B cell (primary cell): ENCODE measurements at regions not wholly inside any gene's neighbourhood (a gene's known extent, or its start where the extent isn't known, plus 50 kb on each side); places are given as distances from the start of the nearest gene placed in this dataset.

Source experiments
- ATAC-seq: fragments of 200-7000 bp; cut with Tn5 transposase; one replicate; pipeline ENCODE4 v1.10.0; 2021; ENCODE audit warnings: low read depth, mild to moderate bottlenecking, moderate number of reproducible peaks, moderate library complexity
- CTCF ChIA-PET: fragments of 350-600 bp; sonication (Branson Sonifier 250); formaldehyde crosslinking; loops from one replicate; lab custom pipeline; 2021; ENCODE audit warnings: antibody characterized with exemption, inconsistent platforms; lab: Charles Lee
- POLR2A ChIA-PET: fragments of 350-600 bp; sonication (Branson Sonifier 250); formaldehyde crosslinking; loops from one replicate; lab custom pipeline; 2021; ENCODE audit warnings: antibody characterized with exemption; lab: Charles Lee
- DNase-seq: peaks from one replicate; pipeline ENCODE4 v3.0.0; 2013
- H2AFZ ChIP-seq: 2 replicates; pipeline ENCODE4 v1.6.1; 2012; ENCODE audit warnings: mild to moderate bottlenecking, low read depth, low read length; ENCODE audit not compliant: insufficient read depth, poor library complexity, severe bottlenecking
- H3K27ac ChIP-seq, 2 donors: 1 replicate in 1 of 2; 2 replicates in 1 of 2; pipeline ENCODE4 v1.5.1; 2012 to 2013; ENCODE audit warnings: low read length in 2 of 2, mild to moderate bottlenecking in 2 of 2, moderate library complexity in 1 of 2
- H3K27me3 ChIP-seq, 4 experiments: fragments of 200-600 bp in 1 of 4; sonication (generic) in 1 of 4; replicated peaks in 1 of 4; 1 replicate in 2 of 4; 2 replicates in 2 of 4; pipeline versions ENCODE4 v1.6.1 to v1.7.0; 2013 to 2016; ENCODE audit warnings: low read length in 3 of 4, mild to moderate bottlenecking in 2 of 4, mixed read lengths in 1 of 4, moderate library complexity in 1 of 4; ENCODE audit not compliant: insufficient read depth in 4 of 4, control insufficient read depth in 3 of 4; ENCODE audit errors: control extremely low read depth in 1 of 4
- H3K36me3 ChIP-seq, 2 experiments: replicated peaks in 1 of 2; 1 replicate in 1 of 2; 2 replicates in 1 of 2; pipeline versions ENCODE4 v1.6.1 to v1.7.1; 2013; ENCODE audit warnings: low read length in 1 of 2; ENCODE audit not compliant: insufficient read depth in 2 of 2, control insufficient read depth in 1 of 2; ENCODE audit errors: control extremely low read depth in 1 of 2, extremely low read depth in 1 of 2
- H3K4me1 ChIP-seq, 2 donors: fragments of 200-600 bp in 1 of 2; sonication (generic) in 1 of 2; 1 replicate in 1 of 2; 2 replicates in 1 of 2; pipeline versions ENCODE4 v1.5.1 to v1.6.1; 2013 to 2017; ENCODE audit warnings: low read length in 2 of 2; ENCODE audit not compliant: control insufficient read depth in 2 of 2, insufficient read depth in 2 of 2
- H3K4me2 ChIP-seq: replicated peaks from 2 replicates; pipeline ENCODE3; 2012; ENCODE audit warnings: mild to moderate bottlenecking, low read depth, low read length; ENCODE audit not compliant: poor library complexity, severe bottlenecking
- H3K4me3 ChIP-seq, 5 experiments: fragments of 200-600 bp in 1 of 5; sonication (generic) in 1 of 5; 1 replicate in 3 of 5; 2 replicates in 2 of 5; pipeline versions ENCODE4 v1.5.1 to v1.7.0; 2011 to 2016; ENCODE audit warnings: low read length in 4 of 5, mild to moderate bottlenecking in 4 of 5, low read depth in 2 of 5, control low read depth in 1 of 5, moderate library complexity in 1 of 5; ENCODE audit not compliant: insufficient read depth in 1 of 5; ENCODE audit errors: control extremely low read depth in 1 of 5, extremely low read depth in 1 of 5
- H3K79me2 ChIP-seq: fragments of 200-600 bp; sonication (generic); one replicate; pipeline ENCODE4 v1.6.0; 2016; ENCODE audit warnings: low read length; ENCODE audit not compliant: control insufficient read depth, insufficient read depth
- H3K9ac ChIP-seq: fragments of 200-600 bp; sonication (generic); 2 replicates; pipeline ENCODE4 v1.6.1; 2017; ENCODE audit warnings: mild to moderate bottlenecking, low read length, moderate library complexity
- H3K9me3 ChIP-seq, 3 donors: one replicate each; pipeline versions ENCODE4 v1.6.1 to v1.7.1; 2013; ENCODE audit warnings: low read length in 2 of 3; ENCODE audit not compliant: control insufficient read depth in 2 of 3, insufficient read depth in 1 of 3; ENCODE audit errors: control extremely low read depth in 1 of 3
- H4K20me1 ChIP-seq: 2 replicates; pipeline ENCODE4 v1.6.0; 2012; ENCODE audit warnings: mild to moderate bottlenecking, low read length; ENCODE audit not compliant: insufficient read depth, control insufficient read depth, poor library complexity, severe bottlenecking
- H3K27ac Mint-ChIP-seq: one replicate; pipeline ENCODE4 v1.8.0; 2021; ENCODE audit warnings: mixed read lengths
- H3K27me3 Mint-ChIP-seq: one replicate; pipeline ENCODE4 v1.8.0; 2021; ENCODE audit warnings: mixed read lengths
- H3K4me1 Mint-ChIP-seq: one replicate; pipeline ENCODE4 v1.8.0; 2021; ENCODE audit warnings: mixed read lengths
- H3K4me3 Mint-ChIP-seq: one replicate; pipeline ENCODE4 v1.8.0; 2021; ENCODE audit warnings: mixed read lengths
- H3K9me3 Mint-ChIP-seq: one replicate; pipeline ENCODE4 v1.8.0; 2022; ENCODE audit warnings: mixed read lengths; ENCODE audit not compliant: insufficient read depth
- EZH2 ChIP-seq: IDR thresholded peaks from 2 replicates; pipeline ENCODE4 v1.6.1; 2012; ENCODE audit warnings: borderline replicate concordance, low read depth, mild to moderate bottlenecking, moderate library complexity, low read length; ENCODE audit not compliant: insufficient read depth, poor library complexity, severe bottlenecking
- WGBS: methylation state at CpG from one replicate; pipeline ENCODE4 v1.1.5; 2013; ENCODE audit warnings: missing lambda C conversion rate; ENCODE audit not compliant: insufficient coverage; 5-methylcytosine and 5-hydroxymethylcytosine counted together
- intact Hi-C: fragments of 100-400 bp; cut with micrococcal nuclease; formaldehyde crosslinking; loops from one replicate; pipeline ENCODE4 v1.10.0; 2022
- TF ChIP-seq, protein P1 (sequence below): fragments of 200-600 bp; IDR thresholded peaks from one replicate; pipeline ENCODE4 v1.8.0; 2022; ENCODE audit warnings: antibody characterized with exemption, mild to moderate bottlenecking

GRCh38 chr1:56413671-56414199 is 165.6 kb downstream of the PLPP3 start:
- Histone ChIP-seq H3K9me3 (no peaks in the 10 kb centered on the region), H2AFZ (no peak overlapping the region), H3K4me2 (no peak overlapping the region), H3K79me2 (no peaks in the 10 kb centered on the region), H3K9ac (no peak overlapping the region), H3K4me3 (no peak overlapping the region), H3K27me3 (no peaks in the 10 kb centered on the region), H3K27ac (no peak overlapping the region), H3K4me1 (peaks cover 3 to 6% of the 10 kb centered on the region in 2 donors), H3K36me3 (no peaks in the 10 kb centered on the region), H4K20me1 (no peaks in the 10 kb centered on the region)
- ChIA-PET CTCF (no interaction called here), POLR2A (no interaction called here)
- DNase-seq (no peak), ATAC-seq (no peak)
- 77% methylated on average over 7 of the region's 7 CpGs for WGBS
- Mint-ChIP-seq H3K4me3 (no peak overlapping the region), H3K9me3 (no peaks in the 10 kb centered on the region), H3K27me3 (peaks cover 4% of the 10 kb centered on the region), H3K4me1 (peaks cover 16% of the 10 kb centered on the region), H3K27ac (no peak overlapping the region)
- intact Hi-C loops = no loop called here
- TF ChIP-seq EZH2 = no peak
- TF ChIP-seq, protein P1, sequence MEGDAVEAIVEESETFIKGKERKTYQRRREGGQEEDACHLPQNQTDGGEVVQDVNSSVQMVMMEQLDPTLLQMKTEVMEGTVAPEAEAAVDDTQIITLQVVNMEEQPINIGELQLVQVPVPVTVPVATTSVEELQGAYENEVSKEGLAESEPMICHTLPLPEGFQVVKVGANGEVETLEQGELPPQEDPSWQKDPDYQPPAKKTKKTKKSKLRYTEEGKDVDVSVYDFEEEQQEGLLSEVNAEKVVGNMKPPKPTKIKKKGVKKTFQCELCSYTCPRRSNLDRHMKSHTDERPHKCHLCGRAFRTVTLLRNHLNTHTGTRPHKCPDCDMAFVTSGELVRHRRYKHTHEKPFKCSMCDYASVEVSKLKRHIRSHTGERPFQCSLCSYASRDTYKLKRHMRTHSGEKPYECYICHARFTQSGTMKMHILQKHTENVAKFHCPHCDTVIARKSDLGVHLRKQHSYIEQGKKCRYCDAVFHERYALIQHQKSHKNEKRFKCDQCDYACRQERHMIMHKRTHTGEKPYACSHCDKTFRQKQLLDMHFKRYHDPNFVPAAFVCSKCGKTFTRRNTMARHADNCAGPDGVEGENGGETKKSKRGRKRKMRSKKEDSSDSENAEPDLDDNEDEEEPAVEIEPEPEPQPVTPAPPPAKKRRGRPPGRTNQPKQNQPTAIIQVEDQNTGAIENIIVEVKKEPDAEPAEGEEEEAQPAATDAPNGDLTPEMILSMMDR = no peak

DNA sequence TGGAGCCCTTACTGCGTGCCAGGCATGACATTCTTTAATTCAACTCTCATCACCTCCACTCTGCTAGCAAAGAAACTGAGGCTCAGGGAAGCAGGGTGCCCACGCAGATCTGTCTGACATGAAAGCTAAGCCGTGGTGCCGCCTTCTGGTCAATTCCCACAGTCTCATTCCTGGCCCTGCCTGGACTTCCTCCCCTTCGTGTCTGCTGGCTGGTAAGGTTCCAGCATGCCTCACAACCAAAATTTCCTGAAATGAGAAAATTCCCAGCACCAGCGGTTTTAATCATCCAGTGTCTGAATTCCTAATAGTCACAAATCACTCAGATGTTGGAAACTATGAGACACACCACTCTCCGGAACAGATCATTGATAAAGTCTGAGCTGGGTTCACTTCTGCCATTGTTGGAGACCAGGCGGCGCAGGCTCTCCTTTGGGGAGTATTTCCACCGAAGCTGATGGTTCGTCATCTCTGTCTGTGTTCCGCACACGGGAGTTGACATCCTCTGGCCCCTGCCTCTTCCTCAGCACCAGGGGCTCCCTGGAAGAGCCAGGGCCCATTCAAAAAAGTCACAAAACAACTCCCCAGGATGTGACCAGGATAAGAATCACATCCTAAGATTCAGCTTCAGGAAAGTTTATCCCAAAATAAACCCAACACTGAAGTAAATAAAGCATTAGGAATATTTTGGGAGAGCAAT is 167.7 kb downstream of the PLPP3 start:
- POLR2A ChIA-PET = no interaction called here
- no peak overlapping the region for H3K4me2 ChIP-seq

More for the DNA sequence above, 167.7 kb downstream of the PLPP3 start:
- Histone ChIP-seq H3K79me2 (no peaks in the 10 kb centered on the region), H3K4me3 (no peak overlapping the region), H3K9ac (no peak overlapping the region), H3K27ac (no peak overlapping the region), H4K20me1 (no peaks in the 10 kb centered on the region), H3K4me1 (no peaks in the 10 kb centered on the region), H3K36me3 (no peaks in the 10 kb centered on the region), H2AFZ (no peak overlapping the region), H3K27me3 (no peaks in the 10 kb centered on the region), H3K9me3 (no peaks in the 10 kb centered on the region)
- H3K4me1 Mint-ChIP-seq = peaks cover 12% of the 10 kb centered on the region
- H3K27me3 Mint-ChIP-seq = peaks cover 4% of the 10 kb centered on the region
- 87% methylated on average over 12 of the region's 13 CpGs for WGBS
- H3K4me3 Mint-ChIP-seq = no peak overlapping the region
- CTCF ChIA-PET = interaction anchor here (1.3 to 6.7 kb wide), 4 partner anchors 15 to 173 kb away, joined by 4 to 107 read pairs (median 45); partner anchors contain the start of gene PLPP3
- H3K9me3 Mint-ChIP-seq = no peaks in the 10 kb centered on the region
- DNase-seq = no peak
- no peak for TF ChIP-seq EZH2
- TF ChIP-seq, protein P1 = no peak
- intact Hi-C loops = no loop called here
- no peak overlapping the region for H3K27ac Mint-ChIP-seq
- no peak for ATAC-seq
